HG03354 (cell line): ENCODE measurements at regions not wholly inside any gene's neighbourhood (a gene's known extent, or its start where the extent isn't known, plus 50 kb on each side); places are given as distances from the start of the nearest gene placed in this dataset.
"Not testable (repeated sequence)": the region's sequence is repeated elsewhere in the genome, so short reads cannot be mapped to it uniquely, and the experiment has no call there.

Experiments used
- ATAC-seq: cut with Tn5 transposase; IDR thresholded peaks from one replicate; pipeline ENCODE4 v1.9.1; 2021; ENCODE audit warnings: mild to moderate bottlenecking; ENCODE audit not compliant: unreplicated experiment, poor library complexity, severe bottlenecking

DNA sequence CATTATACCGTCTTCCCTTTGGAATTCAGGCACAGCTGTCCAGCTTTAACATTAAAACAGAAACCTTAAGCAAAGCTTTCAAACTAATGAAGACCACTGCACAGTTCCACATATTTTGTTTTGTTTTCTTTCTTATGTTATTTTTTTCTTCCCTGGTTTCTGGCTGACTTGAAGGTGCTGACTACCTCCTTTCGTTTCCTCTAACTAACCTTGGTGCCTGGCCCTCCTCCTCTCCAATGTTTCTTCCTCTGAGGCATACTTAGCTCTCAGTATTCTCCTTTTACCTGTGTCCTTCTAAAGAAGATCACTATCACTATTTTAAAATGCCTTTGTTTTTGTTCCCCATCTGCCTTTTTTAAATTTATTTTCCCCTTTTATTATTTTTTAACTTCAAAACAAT, 433.3 kb upstream of the SPHKAP start:
- no peak for ATAC-seq

DNA sequence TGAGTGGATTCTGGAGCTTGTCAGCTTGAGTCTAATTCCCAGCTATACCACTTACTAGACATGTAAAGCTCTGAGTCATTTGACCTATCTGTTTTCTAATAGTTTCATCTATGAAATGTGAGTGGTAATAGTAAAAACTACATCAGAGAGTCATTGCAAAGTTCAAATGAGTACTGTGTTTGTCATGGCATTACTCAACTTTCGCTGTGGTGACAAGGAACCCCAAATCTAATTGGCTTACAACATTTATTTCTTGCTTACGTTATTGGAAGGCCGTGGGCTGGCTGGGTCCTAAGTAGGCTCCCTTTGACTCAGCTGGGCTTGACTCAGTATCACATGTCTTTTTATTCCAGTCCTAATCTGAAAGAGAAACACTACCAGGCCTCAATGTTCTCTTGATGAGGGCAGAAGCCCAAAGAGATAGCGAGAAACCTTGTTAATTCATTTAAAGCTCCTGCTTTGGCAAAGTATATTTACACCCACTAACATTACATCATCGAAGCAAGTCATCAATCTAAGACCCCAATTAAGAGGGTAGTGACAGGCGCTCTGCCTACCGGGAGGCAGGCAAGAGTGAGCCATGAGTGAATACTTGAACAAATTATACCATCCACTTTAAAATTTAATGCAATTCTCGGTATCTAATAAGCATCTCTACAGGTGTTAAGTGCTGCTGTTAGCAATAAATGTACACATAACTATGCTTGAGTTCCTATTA, 431.8 kb upstream of the SPHKAP start:
- no peak for ATAC-seq

DNA sequence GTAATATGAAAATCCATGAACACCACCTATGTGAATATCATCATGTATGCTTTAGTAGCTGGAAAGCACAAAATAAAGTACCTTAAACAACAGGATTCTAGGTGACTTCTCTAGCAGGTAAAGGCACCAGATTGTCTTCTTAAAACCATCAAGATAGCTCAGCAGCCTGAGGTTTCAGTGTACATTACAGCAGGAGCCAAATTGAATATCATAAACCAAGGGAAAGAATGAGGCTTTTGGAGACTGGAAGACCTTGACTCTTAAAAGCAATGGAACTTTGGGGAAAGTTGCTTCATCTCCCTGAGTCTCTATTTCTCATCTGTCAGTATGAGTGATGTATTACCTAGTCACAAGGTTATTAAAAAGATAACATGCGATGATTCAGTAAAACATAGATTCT, 429.7 kb upstream of the SPHKAP start:
- no peak for ATAC-seq

DNA sequence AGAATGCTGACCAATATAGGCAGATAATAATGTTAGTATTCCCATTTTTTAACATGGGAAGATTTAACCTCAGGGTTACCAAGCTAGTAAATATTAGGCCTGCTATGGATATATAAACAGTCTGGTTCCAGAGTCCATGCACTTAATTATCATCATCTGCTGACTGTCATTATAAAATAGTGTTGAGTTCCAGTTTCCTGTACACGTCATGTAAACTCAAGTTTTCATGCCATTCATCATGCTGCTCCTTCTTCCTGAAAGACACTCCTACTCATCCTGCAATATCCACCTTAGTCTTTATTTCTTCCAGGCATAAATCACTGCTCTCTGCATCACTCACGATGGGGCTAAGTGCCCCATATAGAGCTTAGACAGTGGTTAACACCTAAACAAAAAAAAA, 420.8 kb upstream of the SPHKAP start:
- no peak for ATAC-seq

DNA sequence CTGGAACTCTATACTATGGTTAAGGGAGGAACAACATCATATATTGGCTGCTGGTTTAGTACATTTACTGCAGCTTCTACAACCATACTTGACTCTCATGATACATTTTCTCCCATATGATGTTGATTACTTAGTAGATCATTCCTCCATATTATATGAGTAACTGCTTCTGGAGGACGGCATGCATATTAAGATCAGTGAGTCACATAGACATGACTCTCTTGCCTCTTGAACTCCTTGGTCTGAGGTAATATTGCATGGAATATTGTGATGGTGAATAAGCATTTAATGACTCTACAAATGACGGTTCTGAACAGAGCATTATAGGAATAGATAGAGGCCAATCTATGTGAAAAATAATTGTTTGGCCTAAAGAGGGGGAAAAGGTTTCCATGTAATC, 418.8 kb upstream of the SPHKAP start:
- ATAC-seq: no peak

DNA sequence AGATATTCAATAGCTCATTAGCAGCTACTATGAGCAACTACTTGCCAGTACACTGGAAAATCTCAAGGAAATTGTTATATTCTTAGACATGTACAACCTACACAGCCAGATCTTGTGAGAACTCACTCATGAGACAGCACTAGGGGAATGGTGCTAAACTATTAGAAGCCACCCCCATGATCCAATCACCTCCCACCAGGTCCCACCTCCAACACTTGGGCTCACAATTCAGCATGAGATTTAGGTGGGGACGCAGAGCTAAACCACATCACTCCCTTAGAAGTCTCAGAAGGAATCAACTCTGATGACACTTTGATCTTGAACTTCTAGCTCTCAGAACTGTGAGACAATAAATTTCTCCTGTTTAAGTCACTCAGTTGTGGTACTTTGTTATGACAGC, 418.3 kb upstream of the SPHKAP start:
- no peak for ATAC-seq

DNA sequence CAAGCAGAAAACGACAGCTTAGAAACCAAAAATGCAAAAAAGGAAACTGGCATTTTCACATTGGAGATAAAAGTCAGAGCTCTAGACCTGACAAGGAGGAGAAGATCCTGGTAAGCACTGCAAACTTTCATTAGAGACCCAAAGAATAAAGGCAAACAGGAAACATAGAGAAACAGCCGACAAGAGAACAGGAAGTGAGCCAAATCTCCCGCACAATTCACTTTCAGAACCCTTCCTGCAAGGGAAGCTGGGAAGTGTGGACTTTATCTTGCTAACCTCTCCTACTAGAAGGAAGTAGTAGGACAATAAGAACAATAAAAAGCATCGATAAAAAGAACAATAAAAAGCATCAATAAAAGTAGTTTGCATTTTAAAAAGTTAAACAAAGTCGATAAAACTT, 417.8 kb upstream of the SPHKAP start:
- no peak for ATAC-seq

DNA sequence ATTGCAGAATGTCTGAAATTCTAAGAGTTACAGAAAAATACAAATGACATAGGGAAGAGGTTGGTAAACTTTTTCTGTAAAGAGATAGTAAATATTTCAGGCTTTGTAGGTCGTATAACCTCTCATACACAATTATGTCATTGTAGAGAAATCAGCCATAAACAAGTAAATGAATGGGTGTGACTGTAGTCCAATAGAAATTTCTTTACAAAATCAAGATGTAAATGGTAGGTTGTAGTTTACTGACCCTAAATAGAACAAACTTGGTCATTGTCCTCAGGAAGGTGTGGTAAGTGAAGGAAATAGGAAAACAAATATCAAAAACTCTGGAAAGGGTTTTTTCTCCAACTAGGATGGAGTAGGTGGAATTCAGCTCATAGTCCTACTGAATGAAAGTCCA, 415.5 kb upstream of the SPHKAP start:
- no peak for ATAC-seq

DNA sequence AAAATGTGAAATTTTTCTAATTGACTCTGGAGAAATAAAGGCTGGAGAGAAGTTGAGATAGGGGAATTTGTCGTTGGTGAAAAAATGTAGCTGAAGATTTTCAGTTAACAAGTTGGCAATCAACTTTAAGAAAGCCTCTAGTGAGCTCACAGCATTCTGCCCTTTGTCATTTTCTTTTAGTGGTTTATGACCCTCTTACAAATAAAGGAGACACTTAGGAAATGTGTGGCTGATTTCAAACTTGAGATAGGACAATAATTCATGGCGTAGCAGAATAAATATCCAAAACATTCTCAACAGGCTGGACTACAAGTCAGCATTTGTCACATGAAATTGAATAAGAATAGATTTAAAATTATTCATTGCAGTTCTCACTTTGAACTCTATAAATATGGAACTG, 412.5 kb upstream of the SPHKAP start:
- ATAC-seq: no peak

DNA sequence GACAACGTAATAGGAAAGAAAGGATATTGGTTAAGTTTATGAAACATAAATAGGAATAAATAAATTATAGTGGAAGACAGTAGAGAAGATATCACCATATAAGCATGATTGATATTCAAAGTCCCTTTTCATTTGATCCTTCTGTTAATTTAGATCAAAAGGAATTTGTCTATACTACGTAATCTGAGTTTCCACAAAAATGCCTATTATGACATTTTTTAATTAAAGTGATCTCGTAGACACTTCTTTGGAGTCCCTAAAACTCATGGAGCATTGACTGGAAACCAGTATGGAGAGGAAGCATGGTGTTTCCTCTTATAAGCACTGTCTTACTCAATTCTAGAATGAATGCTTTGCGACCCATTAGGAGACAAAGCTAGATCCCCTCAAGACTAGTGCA, 411.4 kb upstream of the SPHKAP start:
- ATAC-seq: no peak

DNA sequence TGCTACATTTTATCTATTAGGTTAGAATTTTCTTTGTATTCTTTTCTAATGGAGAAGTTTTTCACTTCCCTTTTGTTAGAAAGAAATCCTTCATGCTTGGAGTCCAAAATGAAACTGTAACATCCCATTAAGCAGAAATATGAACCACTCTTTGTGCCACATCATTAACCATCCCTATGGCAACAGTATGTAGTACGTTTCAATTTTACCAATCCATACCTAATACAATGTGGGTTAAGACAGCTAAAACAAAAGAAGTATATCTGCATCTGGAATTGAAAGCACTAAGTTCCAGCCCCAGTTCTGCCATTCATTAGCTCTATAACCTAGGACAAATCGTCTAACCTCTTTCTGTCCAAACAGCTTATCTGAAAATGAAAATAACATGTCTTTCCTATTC, 409.2 kb upstream of the SPHKAP start:
- peak; percentile 89 for ATAC-seq

DNA sequence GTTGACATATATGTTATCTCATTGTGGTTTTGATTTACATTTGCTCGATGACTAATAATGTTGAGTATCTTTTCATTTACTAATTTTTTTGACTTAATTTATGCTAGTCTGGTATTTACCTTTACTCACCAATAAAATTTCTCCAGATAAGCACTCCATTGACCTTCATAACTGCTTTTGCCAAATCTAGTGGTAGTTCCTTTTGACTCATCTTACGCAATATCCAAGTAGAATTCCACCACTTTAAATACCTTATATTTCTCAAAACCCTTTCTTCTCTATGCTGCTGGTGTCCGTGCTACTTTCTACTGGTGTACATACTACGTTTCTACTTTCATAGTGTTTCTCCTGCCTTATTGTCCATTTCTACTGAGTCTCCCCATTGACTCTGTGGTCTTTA, 407.6 kb upstream of the SPHKAP start:
- ATAC-seq: no peak

DNA sequence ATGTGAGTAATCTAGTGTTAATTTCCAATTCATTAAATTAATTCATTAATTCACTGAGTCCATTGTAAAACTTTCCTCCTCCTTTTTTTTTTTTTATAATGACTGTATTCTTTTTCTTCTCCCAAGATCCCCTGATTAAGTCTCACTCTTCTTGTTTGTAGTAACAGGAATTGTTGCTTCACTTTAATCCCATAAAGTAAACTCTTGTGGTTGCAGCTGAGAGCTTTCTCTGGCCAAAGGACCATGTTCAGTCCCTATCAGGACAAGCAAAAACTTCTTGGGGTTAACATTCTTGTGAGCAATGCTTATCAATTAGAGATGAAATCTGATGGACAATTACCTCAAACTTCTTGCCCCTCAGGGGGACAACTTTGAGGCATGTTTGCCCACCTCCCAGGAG, 400.2 kb upstream of the SPHKAP start:
- ATAC-seq: no peak

DNA sequence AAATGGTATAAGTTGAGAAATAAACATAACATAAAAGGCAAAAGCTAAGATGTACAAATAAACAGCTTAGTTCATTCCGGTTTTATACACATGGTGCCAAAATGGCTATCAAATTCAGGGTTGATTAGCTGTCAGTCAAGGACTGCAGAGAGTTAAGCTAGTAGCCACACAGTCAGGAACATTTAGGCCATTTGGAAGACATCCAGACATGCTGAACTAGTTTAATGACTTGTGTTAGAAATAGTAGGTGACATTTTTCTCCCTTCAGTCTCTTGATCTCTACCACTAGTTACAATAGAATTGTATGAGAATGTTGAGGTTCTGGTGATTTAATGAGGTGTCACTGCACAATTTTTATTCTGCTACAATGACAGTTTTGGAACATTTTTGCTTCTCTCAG, 394.4 kb upstream of the SPHKAP start:
- ATAC-seq: no peak

DNA sequence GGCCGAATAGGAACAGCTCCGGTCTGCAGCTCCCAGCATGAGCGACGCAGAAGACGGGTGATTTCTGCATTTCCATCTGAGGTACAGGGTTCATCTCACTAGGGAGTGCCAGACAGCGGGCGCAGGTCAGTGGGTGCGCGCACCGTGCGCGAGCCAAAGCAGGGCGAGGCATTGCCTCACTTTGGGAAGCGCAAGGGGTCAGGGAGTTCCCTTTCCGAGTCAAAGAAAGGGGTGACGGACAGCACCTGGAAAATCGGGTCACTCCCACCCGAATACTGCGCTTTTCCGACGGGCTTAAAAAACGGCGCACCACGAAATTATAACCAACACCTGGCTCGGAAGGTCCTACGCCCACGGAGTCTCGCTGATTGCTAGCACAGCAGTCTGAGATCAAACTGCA, 386.8 kb upstream of the SPHKAP start:
- not testable (repeated sequence) for ATAC-seq

DNA sequence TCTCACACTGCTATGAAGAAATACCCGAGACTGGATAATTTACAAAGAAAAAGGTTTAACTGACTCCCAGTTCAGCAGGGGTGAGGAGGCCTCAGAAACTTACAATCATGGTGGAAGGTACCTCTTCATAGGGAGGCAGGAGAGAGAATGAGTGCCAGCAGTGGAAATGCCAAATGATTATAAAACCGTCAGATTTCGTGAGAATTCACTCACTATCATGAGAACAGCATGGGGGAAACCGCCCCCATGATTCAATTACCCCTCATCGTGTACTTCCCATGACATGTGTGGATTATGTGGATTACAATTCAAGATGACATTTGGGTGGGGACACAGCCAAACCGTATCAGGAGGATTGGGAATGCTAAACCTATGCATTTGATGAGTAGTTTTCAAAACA, 380.3 kb upstream of the SPHKAP start:
- ATAC-seq: no peak

DNA sequence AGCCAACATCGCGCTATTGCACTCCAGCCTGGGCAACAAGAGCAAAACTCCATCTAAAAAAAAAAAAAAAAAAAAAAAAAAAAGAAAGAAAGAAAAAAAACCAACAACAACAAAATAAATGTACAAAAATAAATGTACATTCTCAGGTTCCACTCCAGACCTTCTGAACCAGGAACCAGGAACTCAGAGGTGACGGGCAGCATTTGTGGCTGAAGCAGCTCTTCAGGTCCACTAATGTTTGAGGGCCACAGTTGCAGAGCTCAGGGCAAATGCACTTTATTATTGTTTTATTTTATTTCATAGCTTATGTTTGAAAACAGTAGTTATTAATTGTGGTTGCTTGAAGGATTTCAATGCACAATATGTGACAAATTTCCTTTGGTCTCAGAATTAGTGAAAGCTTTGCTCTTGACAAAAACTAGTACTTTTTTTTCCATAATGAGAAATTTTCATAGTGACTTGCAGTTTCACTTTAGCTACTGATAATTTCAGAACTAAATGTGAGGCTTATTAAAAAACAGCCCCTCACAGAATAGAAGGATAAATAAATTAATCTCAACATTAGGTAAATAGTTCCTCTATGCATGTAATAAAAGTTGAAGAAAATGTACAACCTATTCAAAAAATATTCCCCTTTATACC, 378.4 kb upstream of the SPHKAP start:
- no peak for ATAC-seq

DNA sequence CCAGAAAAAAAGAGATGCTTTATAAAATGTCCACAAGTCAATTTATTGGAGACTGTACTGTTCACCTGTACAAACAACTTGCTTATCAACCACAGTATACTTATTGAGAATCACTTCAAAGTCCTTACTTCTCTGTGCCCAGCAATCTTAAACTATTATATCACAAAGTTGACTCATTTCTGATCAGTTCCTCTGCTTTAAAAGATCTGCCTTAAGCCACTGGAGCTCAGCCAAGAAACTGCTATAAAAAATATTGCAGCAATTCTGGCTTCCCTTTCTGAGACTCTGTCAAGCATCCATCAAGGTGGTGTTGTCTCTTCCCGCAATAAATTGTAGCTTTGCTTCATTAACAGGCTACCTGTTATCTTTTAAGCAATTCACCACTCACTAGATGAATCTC, 375.2 kb upstream of the SPHKAP start:
- no peak for ATAC-seq

DNA sequence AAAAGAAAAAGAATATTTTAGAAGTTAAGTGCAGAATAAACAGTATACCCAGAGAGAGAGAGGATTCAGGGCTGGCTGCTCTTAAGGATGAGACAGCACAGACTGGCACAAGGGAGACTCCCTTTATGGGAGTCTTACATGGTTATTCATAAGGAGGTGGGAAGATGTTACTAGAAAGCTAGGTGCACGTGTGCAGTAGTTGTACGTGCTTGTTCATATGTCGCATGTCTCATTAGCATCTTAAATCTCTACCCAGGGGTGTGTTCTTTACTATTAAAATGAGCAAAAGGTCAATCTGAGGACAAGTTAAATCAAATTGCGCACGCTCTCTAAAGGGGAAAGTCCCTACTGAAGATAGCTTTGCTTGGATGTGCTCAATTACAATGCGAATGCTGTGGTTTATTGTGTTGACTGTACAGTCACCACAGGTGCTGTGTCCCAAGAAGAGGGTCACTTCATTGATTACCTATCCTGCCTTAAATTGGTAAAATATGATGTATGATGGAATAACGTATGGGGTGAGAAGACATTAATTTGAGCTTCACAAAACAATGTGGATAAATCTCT, 368.0 kb upstream of the SPHKAP start:
- ATAC-seq: no peak

DNA sequence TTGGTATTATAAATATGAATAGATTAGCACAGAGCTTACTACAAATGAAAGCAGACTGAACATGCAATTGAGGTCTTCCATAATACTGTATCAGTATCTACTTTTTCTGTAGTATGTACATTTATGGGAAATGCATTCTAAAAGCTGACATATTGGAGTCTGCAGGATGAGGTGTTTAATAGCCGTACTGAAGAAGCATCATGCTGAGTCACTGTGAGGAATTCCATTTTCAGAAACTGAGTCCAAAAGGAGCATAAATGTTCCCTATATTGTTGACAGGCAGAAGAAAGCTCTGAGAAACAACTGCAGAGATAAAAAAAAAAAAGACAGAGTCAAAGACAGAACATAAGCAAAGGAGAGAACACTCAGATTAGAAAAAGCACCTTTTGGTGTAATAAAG, 366.7 kb upstream of the SPHKAP start:
- no peak for ATAC-seq

DNA sequence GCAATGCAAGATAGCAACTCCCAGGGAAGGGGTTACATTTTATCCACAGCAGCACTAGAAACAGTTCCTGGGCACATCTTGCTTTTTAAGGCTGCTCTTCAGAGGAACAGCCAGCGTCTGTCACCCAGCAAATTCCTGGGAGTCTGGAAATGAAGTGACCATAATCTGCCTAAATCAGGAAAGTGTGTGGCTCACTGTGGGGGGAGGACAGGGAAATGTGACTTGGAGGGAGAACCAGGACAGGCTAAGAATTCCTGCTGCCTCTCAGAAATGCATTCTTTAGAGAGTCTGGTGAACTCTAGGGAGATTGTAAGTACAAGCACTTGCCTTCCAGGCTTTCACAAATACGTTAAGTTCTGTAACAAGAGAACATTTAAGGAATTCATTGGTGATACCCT, 364.3 kb upstream of the SPHKAP start:
- no peak for ATAC-seq
